Mucosa of gallbladder (tissue), 1 donor: ENCODE measurements at regions not wholly inside any gene's neighbourhood (a gene's known extent, or its start where the extent isn't known, plus 50 kb on each side); places are given as distances from the start of the nearest gene placed in this dataset.
A peak's percentile ranks its signal among the peaks of the same experiment; 100 is the strongest.

ENCODE experiments used
- DNase-seq: peaks from one replicate; pipeline ENCODE4 v3.0.0-alpha.2; 2020; ENCODE audit warnings: low spot score
- donor health status: DM: no; HTN: no; CAD: no.

DNA sequence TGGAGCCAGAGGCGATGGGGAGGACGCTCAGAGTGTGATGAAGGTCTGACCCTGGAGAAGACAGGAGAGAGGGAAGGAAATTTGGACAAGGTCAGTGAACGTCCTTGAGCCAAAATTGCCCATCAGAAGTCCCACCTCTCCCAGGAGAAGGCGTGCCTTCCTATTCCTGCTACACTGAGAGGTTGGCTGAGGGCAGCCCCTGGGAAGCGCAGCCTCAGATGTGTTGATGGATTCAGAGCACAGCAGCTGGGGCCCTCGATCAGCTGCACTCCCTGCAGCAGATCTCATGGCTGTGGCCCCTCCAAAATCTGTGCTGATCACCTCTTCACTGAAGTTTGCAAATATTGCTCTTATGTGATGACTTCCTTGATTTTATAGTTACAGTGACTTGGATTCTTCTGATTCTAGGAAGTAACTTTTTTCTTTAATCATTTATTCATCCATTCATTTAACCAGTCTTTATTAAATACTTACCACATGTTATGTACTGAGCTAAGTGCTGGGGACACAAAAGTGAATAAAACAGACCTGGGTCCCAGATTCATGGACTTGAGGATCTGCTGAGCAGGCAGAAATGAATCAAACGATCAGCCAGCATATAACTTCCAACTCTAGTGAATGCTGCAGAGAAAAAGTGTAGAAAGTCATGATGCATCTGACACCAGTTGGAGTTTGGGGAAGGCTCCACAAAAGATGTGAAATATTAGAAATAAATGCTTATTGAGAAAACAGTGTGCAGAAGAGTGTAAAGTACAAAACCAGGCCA lies 69.6 kb upstream of the ARMC2 start:
- no peak for DNase-seq

- DNase-seq: no peak
Measured at GRCh38 chr6:108779536-108780275, 68.5 kb upstream of the ARMC2 start.

GRCh38 chr6:108780784-108781183 lies 67.4 kb upstream of the ARMC2 start:
- no peak for DNase-seq

- DNase-seq: peak; percentile 36
Measured at GRCh38 chr6:108781419-108782100, 66.7 kb upstream of the ARMC2 start.

GRCh38 chr6:108782179-108783041 lies 65.8 kb upstream of the ARMC2 start:
- peak; percentile 84 for DNase-seq

GRCh38 chr6:108785653-108786052 lies 62.6 kb upstream of the ARMC2 start:
- DNase-seq: no peak

GRCh38 chr6:108788416-108788815 lies 59.8 kb upstream of the ARMC2 start:
- DNase-seq: no peak

GRCh38 chr6:108789475-108789874 lies 58.7 kb upstream of the ARMC2 start:
- no peak for DNase-seq

GRCh38 chr6:108791700-108792099 lies 56.5 kb upstream of the ARMC2 start:
- DNase-seq: no peak

DNA sequence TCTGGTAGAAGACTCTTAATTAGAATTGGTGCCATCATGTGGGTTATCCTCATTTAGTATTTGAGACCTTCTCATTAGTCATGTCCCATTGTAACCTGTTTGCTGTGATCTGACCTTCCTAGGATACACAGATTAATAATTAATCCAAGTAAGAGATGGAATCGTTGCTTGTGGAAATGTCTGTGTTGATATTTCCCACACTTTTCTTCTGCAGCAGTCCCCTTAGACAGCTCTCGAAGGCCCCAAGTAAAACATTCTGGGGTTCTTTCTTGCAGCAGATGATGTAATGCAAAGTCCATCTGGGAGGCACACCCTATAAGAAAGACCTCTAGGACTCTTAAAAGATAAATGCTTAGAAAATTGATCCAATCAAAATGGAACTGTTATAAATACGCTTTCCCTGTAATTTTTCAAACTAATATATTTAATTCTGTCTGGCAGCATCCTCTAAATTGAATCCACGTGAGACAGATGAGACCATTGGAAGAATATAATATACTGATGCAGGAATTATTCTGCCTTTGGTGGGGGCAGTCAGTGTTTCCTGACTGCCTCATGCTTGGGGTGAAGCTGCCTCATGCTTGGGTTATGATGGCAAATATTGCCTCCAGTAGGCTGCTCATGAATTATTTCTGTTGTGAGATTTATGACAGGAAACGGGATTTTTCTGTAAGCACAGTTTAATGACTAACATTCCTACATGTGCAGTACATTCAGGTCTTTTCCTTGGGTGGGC lies 54.5 kb upstream of the ARMC2 start:
- no peak for DNase-seq

GRCh38 chr6:108795122-108795521 lies 53.1 kb upstream of the ARMC2 start:
- DNase-seq: no peak

- DNase-seq: no peak
Measured at GRCh38 chr6:108795814-108796213, 52.4 kb upstream of the ARMC2 start.

DNA sequence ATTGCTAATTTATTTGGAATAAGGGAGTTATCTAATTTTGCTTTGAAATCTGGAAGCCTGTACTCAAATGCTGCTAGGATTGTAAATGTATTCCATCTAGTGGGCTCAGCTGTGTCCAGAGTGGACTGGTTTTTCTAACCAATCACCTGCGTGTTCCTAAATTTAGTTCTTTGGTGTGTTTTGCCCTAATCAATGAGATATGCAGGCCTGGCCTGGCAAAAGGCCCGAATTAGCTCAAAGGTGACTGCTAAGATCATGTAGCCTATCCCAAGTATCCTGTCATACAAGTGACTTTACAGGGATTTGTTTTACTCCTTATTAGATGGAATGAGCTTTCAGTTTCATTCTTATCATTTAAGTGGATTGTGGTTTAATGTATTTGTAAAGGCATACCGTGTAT lies 51.3 kb upstream of the ARMC2 start:
- peak; percentile 23 for DNase-seq

DNA sequence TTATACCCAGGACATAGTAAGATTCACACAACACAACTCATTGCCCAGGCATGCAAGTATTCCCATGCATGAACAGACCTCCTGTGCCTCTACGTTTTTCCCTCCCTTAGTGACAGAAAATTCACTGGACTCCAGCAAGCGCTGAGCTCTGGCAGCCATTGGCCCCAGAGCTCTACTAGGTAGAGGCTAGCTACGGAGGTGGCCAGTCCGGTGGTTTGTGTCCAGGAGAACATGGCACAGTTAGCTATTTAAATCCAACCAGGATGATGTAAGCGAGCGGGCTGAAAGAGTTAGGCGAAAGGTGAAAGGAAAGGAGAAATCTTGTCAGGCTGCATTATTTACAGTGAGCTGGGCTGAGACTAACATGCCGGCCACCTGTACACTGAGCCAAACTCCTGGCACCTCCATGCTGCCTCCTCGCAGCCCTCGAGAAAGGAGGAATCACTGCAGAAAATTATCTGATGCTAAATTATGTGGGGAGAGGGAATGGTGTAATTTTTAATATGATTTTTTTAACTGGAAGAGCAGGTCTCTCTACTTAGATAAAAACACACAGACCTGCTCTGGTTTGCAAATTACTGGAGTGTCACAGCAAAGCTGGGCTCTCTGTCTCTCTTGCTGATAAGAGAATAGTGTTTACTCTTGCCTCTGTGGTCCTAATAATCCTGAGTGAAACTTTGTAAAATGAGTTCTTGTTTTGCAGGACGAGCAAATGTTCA lies 50.1 kb upstream of the ARMC2 start:
- no peak for DNase-seq
